H1 (cell line): ENCODE measurements at regions not wholly inside any gene's neighbourhood (a gene's known extent, or its start where the extent isn't known, plus 50 kb on each side); places are given as distances from the start of the nearest gene placed in this dataset.
"Not testable (repeated sequence)": the region's sequence is repeated elsewhere in the genome, so short reads cannot be mapped to it uniquely, and the experiment has no call there.

Source experiments
- BRCA1 ChIP-seq: IDR thresholded peaks from 2 replicates; pipeline ENCODE4 v1.6.1; 2012; ENCODE audit warnings: low read depth, low read length, improper control_type of control experiment
- CREB1 ChIP-seq: IDR thresholded peaks from 2 replicates; pipeline ENCODE4 v1.6.1; 2012; ENCODE audit warnings: inconsistent platforms
- EZH2 ChIP-seq: fragments of 200-600 bp; sonication (generic); IDR thresholded peaks from 2 replicates; pipeline ENCODE4 v1.7.1; 2012; ENCODE audit warnings: low read depth, mild to moderate bottlenecking, moderate library complexity, low read length, inconsistent platforms; ENCODE audit not compliant: severe bottlenecking
- PHF8 ChIP-seq: fragments of 200-600 bp; sonication (generic); conservative IDR thresholded peaks from 2 replicates; pipeline ENCODE4 v1.7.1; 2012; ENCODE audit warnings: low read depth, mild to moderate bottlenecking, inconsistent platforms, low read length, moderate library complexity
- POLR2A ChIP-seq, 2 experiments: IDR thresholded peaks; 1 replicate in 1 of 2; 2 replicates in 1 of 2; pipeline ENCODE4 v1.6.1; 2011; ENCODE audit warnings: low read depth in 2 of 2, low read length in 2 of 2, mild to moderate bottlenecking in 2 of 2; ENCODE audit errors: control extremely low read depth in 1 of 2
- RAD21 ChIP-seq, 2 experiments: IDR thresholded peaks in 1 of 2; conservative IDR thresholded peaks in 1 of 2; 2 replicates each; pipeline ENCODE4 v1.6.1; 2011; ENCODE audit warnings: low read depth in 2 of 2, low read length in 2 of 2, improper control_type of control experiment in 1 of 2, inconsistent platforms in 1 of 2, mild to moderate bottlenecking in 1 of 2, moderate library complexity in 1 of 2
- SP2 ChIP-seq: IDR thresholded peaks from 2 replicates; pipeline ENCODE4 v1.6.1; 2012; ENCODE audit warnings: mild to moderate bottlenecking, low read length, inconsistent platforms
- SUZ12 ChIP-seq: fragments of 200-600 bp; sonication (generic); IDR thresholded peaks from 2 replicates; pipeline ENCODE4 v1.6.1; 2012; ENCODE audit warnings: mild to moderate bottlenecking, inconsistent platforms, low read length, moderate library complexity, mixed read lengths
- TAF1 ChIP-seq: IDR thresholded peaks from 2 replicates; pipeline ENCODE4 v1.6.1; 2011; ENCODE audit warnings: mild to moderate bottlenecking, low read depth, low read length
- TF ChIP-seq, protein P1 (sequence below), 3 experiments: IDR thresholded peaks; 1 replicate in 2 of 3; 2 replicates in 1 of 3; pipeline versions ENCODE4 v1.5.1 to v1.6.1; 2011; ENCODE audit warnings: low read length in 3 of 3, mild to moderate bottlenecking in 3 of 3, inconsistent platforms in 2 of 3, low read depth in 1 of 3, moderate library complexity in 1 of 3; ENCODE audit not compliant: insufficient read depth in 1 of 3; ENCODE audit errors: control extremely low read depth in 1 of 3

DNA sequence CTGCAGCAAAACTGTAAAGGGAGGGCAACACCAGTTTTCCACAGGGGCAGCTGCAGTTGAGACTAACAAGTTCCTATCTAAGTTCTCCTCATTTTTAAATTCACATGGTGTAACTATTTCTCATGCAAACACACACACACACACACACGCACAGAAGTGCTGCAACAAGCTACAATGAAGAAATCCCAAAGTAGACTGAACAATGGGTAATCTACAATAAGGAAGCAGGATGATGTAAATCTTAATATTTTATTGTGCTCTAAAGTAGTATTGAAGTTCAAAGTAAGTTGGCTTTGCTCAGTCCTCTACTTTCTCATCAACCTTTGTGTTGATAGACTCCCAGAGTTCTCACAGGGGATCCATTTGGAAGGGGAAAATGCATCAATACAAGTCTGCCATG is 212.9 kb downstream of the SPATA31A7 start:
- TF ChIP-seq PHF8; SUZ12; CREB1; EZH2; TAF1; POLR2A (IDR thresholded peaks at IDR 0.05; ENCODE audit: control extremely low read depth in 1 of 2, low read depth in 2 of 2, low read length in 2 of 2); SP2; RAD21 (IDR thresholded peaks at IDR 0.05 in 1 of 2, conservative IDR thresholded peaks at IDR 0.05 in 1 of 2; ENCODE audit: low read depth in 2 of 2, low read length in 2 of 2); BRCA1: not testable (repeated sequence)
- TF ChIP-seq, protein P1, sequence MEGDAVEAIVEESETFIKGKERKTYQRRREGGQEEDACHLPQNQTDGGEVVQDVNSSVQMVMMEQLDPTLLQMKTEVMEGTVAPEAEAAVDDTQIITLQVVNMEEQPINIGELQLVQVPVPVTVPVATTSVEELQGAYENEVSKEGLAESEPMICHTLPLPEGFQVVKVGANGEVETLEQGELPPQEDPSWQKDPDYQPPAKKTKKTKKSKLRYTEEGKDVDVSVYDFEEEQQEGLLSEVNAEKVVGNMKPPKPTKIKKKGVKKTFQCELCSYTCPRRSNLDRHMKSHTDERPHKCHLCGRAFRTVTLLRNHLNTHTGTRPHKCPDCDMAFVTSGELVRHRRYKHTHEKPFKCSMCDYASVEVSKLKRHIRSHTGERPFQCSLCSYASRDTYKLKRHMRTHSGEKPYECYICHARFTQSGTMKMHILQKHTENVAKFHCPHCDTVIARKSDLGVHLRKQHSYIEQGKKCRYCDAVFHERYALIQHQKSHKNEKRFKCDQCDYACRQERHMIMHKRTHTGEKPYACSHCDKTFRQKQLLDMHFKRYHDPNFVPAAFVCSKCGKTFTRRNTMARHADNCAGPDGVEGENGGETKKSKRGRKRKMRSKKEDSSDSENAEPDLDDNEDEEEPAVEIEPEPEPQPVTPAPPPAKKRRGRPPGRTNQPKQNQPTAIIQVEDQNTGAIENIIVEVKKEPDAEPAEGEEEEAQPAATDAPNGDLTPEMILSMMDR (IDR thresholded peaks at IDR 0.05; ENCODE audit: control extremely low read depth in 1 of 3, insufficient read depth in 1 of 3, low read depth in 1 of 3, low read length in 3 of 3), result not testable (repeated sequence)
